Neural progenitor cell (in vitro differentiated cells): ENCODE measurements at regions not wholly inside any gene's neighbourhood (a gene's known extent, or its start where the extent isn't known, plus 50 kb on each side); places are given as distances from the start of the nearest gene placed in this dataset.
A peak's percentile ranks its signal among the peaks of the same experiment; 100 is the strongest.

Experiments
- CTCF ChIP-seq: fragments of 200-600 bp; sonication (generic); IDR thresholded peaks from 2 replicates; pipeline ENCODE4 v1.5.1; 2017; ENCODE audit warnings: antibody characterized with exemption, mild to moderate bottlenecking
- EZH2 ChIP-seq: fragments of 200-600 bp; sonication (generic); IDR thresholded peaks from 2 replicates; pipeline ENCODE4 v1.6.1; 2017; ENCODE audit warnings: antibody characterized with exemption, mild to moderate bottlenecking, moderate library complexity

- TF ChIP-seq EZH2 (no peak), CTCF (peak; percentile 57)
Measured at GRCh38 chr20:23245553-23246181, 104.9 kb upstream of the NXT1 start.
